GM23338 (cell line): ENCODE measurements at regions not wholly inside any gene's neighbourhood (a gene's known extent, or its start where the extent isn't known, plus 50 kb on each side); places are given as distances from the start of the nearest gene placed in this dataset.

Experiments
- ATAC-seq: fragments of 200-7000 bp; cut with Tn5 transposase; 3 replicates; pipeline ENCODE4 v1.9.1; 2020
- DNase-seq: peaks from one replicate; pipeline ENCODE4 v3.0.0-alpha.2; 2015; ENCODE audit warnings: low spot score
- H2AFZ ChIP-seq: fragments of 200-600 bp; sonication (generic); 2 replicates; pipeline ENCODE4 v1.8.0; 2016; ENCODE audit warnings: antibody characterized with exemption, mild to moderate bottlenecking, moderate library complexity
- H3F3A ChIP-seq: fragments of 200-600 bp; sonication (generic); replicated peaks from 2 replicates; pipeline ENCODE4 v1.8.0; 2017; ENCODE audit warnings: antibody characterized with exemption, mixed run types, low read depth
- H3K27ac ChIP-seq: fragments of 200-600 bp; sonication (generic); 2 replicates; pipeline ENCODE4 v1.6.1; 2016; ENCODE audit warnings: low read depth
- H3K27me3 ChIP-seq: fragments of 200-600 bp; sonication (generic); 2 replicates; pipeline ENCODE4 v1.8.0; 2016; ENCODE audit warnings: mild to moderate bottlenecking, mixed run types, moderate library complexity; ENCODE audit not compliant: insufficient read depth
- H3K36me3 ChIP-seq: fragments of 200-600 bp; sonication (generic); 2 replicates; pipeline ENCODE4 v1.8.0; 2016; ENCODE audit warnings: mild to moderate bottlenecking; ENCODE audit not compliant: insufficient read depth
- H3K4me1 ChIP-seq: fragments of 200-600 bp; sonication (generic); 2 replicates; pipeline ENCODE4 v1.8.0; 2016; ENCODE audit warnings: mild to moderate bottlenecking, moderate library complexity; ENCODE audit not compliant: insufficient read depth
- H3K4me2 ChIP-seq: fragments of 200-600 bp; sonication (generic); 2 replicates; pipeline ENCODE4 v1.7.1; 2017; ENCODE audit warnings: mixed run types
- H3K4me3 ChIP-seq: fragments of 200-600 bp; sonication (generic); 2 replicates; pipeline ENCODE4 v1.6.1; 2016; ENCODE audit warnings: mixed run types
- H3K79me2 ChIP-seq: fragments of 200-600 bp; sonication (generic); replicated peaks from 2 replicates; pipeline ENCODE4 v1.8.0; 2017; ENCODE audit warnings: mild to moderate bottlenecking; ENCODE audit not compliant: insufficient read depth
- H3K9me2 ChIP-seq: fragments of 200-600 bp; sonication (generic); 2 replicates; pipeline ENCODE4 v1.8.0; 2017; ENCODE audit not compliant: insufficient read depth
- H4K20me1 ChIP-seq: fragments of 200-600 bp; sonication (generic); replicated peaks from 2 replicates; pipeline ENCODE4 v1.8.0; 2017; ENCODE audit warnings: mild to moderate bottlenecking; ENCODE audit not compliant: insufficient read depth
- H3K27ac Mint-ChIP-seq: 2 replicates; pipeline ENCODE4 v1.8.0; 2020; ENCODE audit warnings: inconsistent platforms, mild to moderate bottlenecking, moderate library complexity, mixed read lengths
- H3K27me3 Mint-ChIP-seq: 3 replicates; pipeline ENCODE4 v1.8.0; 2022; ENCODE audit warnings: low read depth, mild to moderate bottlenecking, moderate library complexity, mixed read lengths, inconsistent platforms; ENCODE audit not compliant: insufficient read depth, poor library complexity
- H3K36me3 Mint-ChIP-seq: 3 replicates; pipeline ENCODE4 v1.8.0; 2021; ENCODE audit warnings: low read depth, mild to moderate bottlenecking, inconsistent platforms, moderate library complexity, mixed read lengths
- H3K4me1 Mint-ChIP-seq: 3 replicates; pipeline ENCODE4 v1.8.0; 2020; ENCODE audit warnings: mild to moderate bottlenecking, inconsistent platforms, mixed read lengths
- H3K4me3 Mint-ChIP-seq: 3 replicates; pipeline ENCODE4 v1.8.0; 2021; ENCODE audit warnings: moderate library complexity, mild to moderate bottlenecking, inconsistent platforms, mixed read lengths
- H3K9me3 Mint-ChIP-seq: 3 replicates; pipeline ENCODE4 v1.8.0; 2020; ENCODE audit warnings: moderate library complexity, mild to moderate bottlenecking, inconsistent platforms, mixed read lengths
- CREB1 ChIP-seq: fragments of 250-450 bp; sonication (Bioruptor Pico); IDR thresholded peaks from 2 replicates; pipeline ENCODE4 v1.5.0; 2020; ENCODE audit warnings: low read depth, mild to moderate bottlenecking, moderate library complexity
- CTCF ChIP-seq, 2 experiments: fragments of 200-600 bp in 1 of 2; sonication (generic) in 1 of 2; conservative IDR thresholded peaks; 2 replicates each; pipeline versions ENCODE4 v1.5.1 to v1.6.1; 2016 to 2017; ENCODE audit warnings: antibody characterized with exemption in 2 of 2, low read depth in 2 of 2, mild to moderate bottlenecking in 2 of 2, moderate library complexity in 1 of 2
- JUNB ChIP-seq: IDR thresholded peaks from one replicate; pipeline ENCODE4 v1.6.1; 2016; ENCODE audit warnings: antibody characterized with exemption; ENCODE audit not compliant: unreplicated experiment
- NANOG ChIP-seq: IDR thresholded peaks from 2 replicates; pipeline ENCODE4 v1.6.1; 2016; ENCODE audit warnings: antibody characterized with exemption, borderline replicate concordance
- TF ChIP-seq, protein P1 (sequence below): fragments of 250-450 bp; sonication (Bioruptor Pico); IDR thresholded peaks from 2 replicates; pipeline ENCODE4 v1.5.0; 2020; ENCODE audit warnings: mild to moderate bottlenecking, moderate library complexity
- TF ChIP-seq, protein P2 (sequence below): IDR thresholded peaks from 2 replicates; pipeline ENCODE4 v1.6.1; 2016; ENCODE audit warnings: antibody characterized with exemption
- TF ChIP-seq, protein P3 (sequence below): IDR thresholded peaks from one replicate; pipeline ENCODE4 v1.6.1; 2018; ENCODE audit warnings: antibody characterized with exemption; ENCODE audit not compliant: unreplicated experiment

- peaks cover 77% of the 10 kb centered on the region for H3K9me3 Mint-ChIP-seq
- H3K4me3 Mint-ChIP-seq, result no peak overlapping the region
- H3K79me2 ChIP-seq, result no peaks in the 10 kb centered on the region
- no peak overlapping the region for H3K27ac ChIP-seq
- no peaks in the 10 kb centered on the region for H3K4me1 Mint-ChIP-seq
- no peaks in the 10 kb centered on the region for H4K20me1 ChIP-seq
- H3K27me3 Mint-ChIP-seq, result peaks cover 2% of the 10 kb centered on the region
- H3K9me2 ChIP-seq, result no peaks in the 10 kb centered on the region
- ATAC-seq (no peak), DNase-seq (no peak)
- H3K27ac Mint-ChIP-seq, result no peak overlapping the region
- H3K36me3 ChIP-seq, result no peaks in the 10 kb centered on the region
- H3F3A ChIP-seq, result no peaks in the 10 kb centered on the region
- no peak overlapping the region for H3K4me3 ChIP-seq
- H3K27me3 ChIP-seq, result no peaks in the 10 kb centered on the region
- H3K36me3 Mint-ChIP-seq, result peaks cover 5% of the 10 kb centered on the region
- H3K4me1 ChIP-seq, result no peaks in the 10 kb centered on the region
- TF ChIP-seq, protein P1, sequence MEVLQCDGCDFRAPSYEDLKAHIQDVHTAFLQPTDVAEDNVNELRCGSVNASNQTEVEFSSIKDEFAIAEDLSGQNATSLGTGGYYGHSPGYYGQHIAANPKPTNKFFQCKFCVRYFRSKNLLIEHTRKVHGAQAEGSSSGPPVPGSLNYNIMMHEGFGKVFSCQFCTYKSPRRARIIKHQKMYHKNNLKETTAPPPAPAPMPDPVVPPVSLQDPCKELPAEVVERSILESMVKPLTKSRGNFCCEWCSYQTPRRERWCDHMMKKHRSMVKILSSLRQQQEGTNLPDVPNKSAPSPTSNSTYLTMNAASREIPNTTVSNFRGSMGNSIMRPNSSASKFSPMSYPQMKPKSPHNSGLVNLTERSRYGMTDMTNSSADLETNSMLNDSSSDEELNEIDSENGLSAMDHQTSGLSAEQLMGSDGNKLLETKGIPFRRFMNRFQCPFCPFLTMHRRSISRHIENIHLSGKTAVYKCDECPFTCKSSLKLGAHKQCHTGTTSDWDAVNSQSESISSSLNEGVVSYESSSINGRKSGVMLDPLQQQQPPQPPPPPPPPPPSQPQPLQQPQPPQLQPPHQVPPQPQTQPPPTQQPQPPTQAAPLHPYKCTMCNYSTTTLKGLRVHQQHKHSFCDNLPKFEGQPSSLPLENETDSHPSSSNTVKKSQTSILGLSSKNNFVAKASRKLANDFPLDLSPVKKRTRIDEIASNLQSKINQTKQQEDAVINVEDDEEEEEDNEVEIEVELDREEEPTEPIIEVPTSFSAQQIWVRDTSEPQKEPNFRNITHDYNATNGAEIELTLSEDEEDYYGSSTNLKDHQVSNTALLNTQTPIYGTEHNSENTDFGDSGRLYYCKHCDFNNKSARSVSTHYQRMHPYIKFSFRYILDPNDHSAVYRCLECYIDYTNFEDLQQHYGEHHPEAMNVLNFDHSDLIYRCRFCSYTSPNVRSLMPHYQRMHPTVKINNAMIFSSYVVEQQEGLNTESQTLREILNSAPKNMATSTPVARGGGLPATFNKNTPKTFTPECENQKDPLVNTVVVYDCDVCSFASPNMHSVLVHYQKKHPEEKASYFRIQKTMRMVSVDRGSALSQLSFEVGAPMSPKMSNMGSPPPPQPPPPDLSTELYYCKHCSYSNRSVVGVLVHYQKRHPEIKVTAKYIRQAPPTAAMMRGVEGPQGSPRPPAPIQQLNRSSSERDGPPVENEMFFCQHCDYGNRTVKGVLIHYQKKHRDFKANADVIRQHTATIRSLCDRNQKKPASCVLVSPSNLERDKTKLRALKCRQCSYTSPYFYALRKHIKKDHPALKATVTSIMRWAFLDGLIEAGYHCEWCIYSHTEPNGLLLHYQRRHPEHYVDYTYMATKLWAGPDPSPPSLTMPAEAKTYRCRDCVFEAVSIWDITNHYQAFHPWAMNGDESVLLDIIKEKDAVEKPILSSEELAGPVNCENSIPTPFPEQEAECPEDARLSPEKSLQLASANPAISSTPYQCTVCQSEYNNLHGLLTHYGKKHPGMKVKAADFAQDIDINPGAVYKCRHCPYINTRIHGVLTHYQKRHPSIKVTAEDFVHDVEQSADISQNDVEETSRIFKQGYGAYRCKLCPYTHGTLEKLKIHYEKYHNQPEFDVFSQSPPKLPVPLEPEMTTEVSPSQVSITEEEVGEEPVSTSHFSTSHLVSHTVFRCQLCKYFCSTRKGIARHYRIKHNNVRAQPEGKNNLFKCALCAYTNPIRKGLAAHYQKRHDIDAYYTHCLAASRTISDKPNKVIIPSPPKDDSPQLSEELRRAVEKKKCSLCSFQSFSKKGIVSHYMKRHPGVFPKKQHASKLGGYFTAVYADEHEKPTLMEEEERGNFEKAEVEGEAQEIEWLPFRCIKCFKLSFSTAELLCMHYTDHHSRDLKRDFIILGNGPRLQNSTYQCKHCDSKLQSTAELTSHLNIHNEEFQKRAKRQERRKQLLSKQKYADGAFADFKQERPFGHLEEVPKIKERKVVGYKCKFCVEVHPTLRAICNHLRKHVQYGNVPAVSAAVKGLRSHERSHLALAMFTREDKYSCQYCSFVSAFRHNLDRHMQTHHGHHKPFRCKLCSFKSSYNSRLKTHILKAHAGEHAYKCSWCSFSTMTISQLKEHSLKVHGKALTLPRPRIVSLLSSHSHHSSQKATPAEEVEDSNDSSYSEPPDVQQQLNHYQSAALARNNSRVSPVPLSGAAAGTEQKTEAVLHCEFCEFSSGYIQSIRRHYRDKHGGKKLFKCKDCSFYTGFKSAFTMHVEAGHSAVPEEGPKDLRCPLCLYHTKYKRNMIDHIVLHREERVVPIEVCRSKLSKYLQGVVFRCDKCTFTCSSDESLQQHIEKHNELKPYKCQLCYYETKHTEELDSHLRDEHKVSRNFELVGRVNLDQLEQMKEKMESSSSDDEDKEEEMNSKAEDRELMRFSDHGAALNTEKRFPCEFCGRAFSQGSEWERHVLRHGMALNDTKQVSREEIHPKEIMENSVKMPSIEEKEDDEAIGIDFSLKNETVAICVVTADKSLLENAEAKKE (CRISPR knock-in tag), result no peak
- TF ChIP-seq CTCF (conservative IDR thresholded peaks at IDR 0.05; ENCODE audit: low read depth in 2 of 2) (no peak), NANOG (no peak), CREB1 (no peak), JUNB (no peak)
- TF ChIP-seq, protein P2, sequence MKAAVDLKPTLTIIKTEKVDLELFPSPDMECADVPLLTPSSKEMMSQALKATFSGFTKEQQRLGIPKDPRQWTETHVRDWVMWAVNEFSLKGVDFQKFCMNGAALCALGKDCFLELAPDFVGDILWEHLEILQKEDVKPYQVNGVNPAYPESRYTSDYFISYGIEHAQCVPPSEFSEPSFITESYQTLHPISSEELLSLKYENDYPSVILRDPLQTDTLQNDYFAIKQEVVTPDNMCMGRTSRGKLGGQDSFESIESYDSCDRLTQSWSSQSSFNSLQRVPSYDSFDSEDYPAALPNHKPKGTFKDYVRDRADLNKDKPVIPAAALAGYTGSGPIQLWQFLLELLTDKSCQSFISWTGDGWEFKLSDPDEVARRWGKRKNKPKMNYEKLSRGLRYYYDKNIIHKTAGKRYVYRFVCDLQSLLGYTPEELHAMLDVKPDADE, result no peak
- TF ChIP-seq, protein P3, sequence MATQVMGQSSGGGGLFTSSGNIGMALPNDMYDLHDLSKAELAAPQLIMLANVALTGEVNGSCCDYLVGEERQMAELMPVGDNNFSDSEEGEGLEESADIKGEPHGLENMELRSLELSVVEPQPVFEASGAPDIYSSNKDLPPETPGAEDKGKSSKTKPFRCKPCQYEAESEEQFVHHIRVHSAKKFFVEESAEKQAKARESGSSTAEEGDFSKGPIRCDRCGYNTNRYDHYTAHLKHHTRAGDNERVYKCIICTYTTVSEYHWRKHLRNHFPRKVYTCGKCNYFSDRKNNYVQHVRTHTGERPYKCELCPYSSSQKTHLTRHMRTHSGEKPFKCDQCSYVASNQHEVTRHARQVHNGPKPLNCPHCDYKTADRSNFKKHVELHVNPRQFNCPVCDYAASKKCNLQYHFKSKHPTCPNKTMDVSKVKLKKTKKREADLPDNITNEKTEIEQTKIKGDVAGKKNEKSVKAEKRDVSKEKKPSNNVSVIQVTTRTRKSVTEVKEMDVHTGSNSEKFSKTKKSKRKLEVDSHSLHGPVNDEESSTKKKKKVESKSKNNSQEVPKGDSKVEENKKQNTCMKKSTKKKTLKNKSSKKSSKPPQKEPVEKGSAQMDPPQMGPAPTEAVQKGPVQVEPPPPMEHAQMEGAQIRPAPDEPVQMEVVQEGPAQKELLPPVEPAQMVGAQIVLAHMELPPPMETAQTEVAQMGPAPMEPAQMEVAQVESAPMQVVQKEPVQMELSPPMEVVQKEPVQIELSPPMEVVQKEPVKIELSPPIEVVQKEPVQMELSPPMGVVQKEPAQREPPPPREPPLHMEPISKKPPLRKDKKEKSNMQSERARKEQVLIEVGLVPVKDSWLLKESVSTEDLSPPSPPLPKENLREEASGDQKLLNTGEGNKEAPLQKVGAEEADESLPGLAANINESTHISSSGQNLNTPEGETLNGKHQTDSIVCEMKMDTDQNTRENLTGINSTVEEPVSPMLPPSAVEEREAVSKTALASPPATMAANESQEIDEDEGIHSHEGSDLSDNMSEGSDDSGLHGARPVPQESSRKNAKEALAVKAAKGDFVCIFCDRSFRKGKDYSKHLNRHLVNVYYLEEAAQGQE, result no peak
- H2AFZ ChIP-seq, result no peak overlapping the region
- no peak overlapping the region for H3K4me2 ChIP-seq
Observed at GRCh38 chr12:34348064-34348463, 325.8 kb downstream of the ALG10 start.
